GM13976 (cell line): ENCODE measurements at regions not wholly inside any gene's neighbourhood (a gene's known extent, or its start where the extent isn't known, plus 50 kb on each side); places are given as distances from the start of the nearest gene placed in this dataset.

Experiments
- DNase-seq: peaks from one replicate; pipeline ENCODE4 v3.0.0; 2012; ENCODE audit warnings: low spot score
- CTCF ChIP-seq: IDR thresholded peaks from 2 replicates; pipeline ENCODE4 v1.5.1; 2012; ENCODE audit warnings: borderline replicate concordance, mild to moderate bottlenecking; ENCODE audit not compliant: insufficient read depth; ENCODE audit errors: extremely low read depth, missing control alignments, control extremely low read depth
- in situ Hi-C: fragments of 300-500 bp; cut with MboI; formaldehyde crosslinking; loops from one replicate; pipeline ENCODE4 v1.12.0; 2022; ENCODE audit warnings: low sequenced_read_pairs, mixed read lengths, inconsistent platforms; ENCODE audit not compliant: unreplicated experiment

- TF ChIP-seq CTCF: no peak
- no peak for DNase-seq
- in situ Hi-C loops: no loop called here
These were observed 130.5 kb downstream of the PSMG1 start for GRCh38 chr21:39052718-39053117.

GRCh38 chr21:39051588-39051949 lies 131.7 kb downstream of the PSMG1 start:
- DNase-seq: no peak
- TF ChIP-seq CTCF: no peak
- in situ Hi-C loops: no loop called here

- in situ Hi-C loops: no loop called here
- TF ChIP-seq CTCF: no peak
- no peak for DNase-seq
These were observed 132.2 kb downstream of the PSMG1 start for GRCh38 chr21:39050841-39051587.

DNA sequence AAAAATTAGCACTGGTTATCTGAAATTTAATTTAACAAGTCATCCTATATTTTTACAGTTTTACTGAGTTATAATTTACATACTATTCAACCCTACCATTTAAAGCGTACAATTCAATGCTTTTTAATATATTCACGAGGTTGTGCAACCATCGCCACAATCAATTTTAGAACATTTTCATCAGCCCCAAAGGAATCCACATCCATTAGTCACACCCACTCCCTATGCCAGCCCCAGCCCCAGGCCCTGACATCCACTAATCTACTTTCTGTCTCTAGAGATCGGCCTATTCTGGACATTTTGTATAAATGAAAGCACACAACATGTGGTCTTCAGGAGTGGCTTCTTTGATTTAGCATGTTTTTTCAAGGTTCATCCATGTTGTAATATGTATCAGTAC lies 134.7 kb downstream of the PSMG1 start:
- in situ Hi-C loops: no loop called here
- DNase-seq: no peak
- no peak for TF ChIP-seq CTCF

- TF ChIP-seq CTCF: no peak
- DNase-seq: no peak
- in situ Hi-C loops: no loop called here
These were observed 135.2 kb downstream of the PSMG1 start for GRCh38 chr21:39048064-39048463.

- in situ Hi-C loops: no loop called here
- TF ChIP-seq CTCF: no peak
- no peak for DNase-seq
These were observed 136.2 kb downstream of the PSMG1 start for GRCh38 chr21:39047046-39047445.
